ENCODE measurements at regions not wholly inside any gene's neighbourhood (a gene's known extent, or its start where the extent isn't known, plus 50 kb on each side); places are given as distances from the start of the nearest gene placed in this dataset.

GRCh38 chrX:27354021-27354420 lies 109.1 kb downstream of the PPP4R3C start:
- TF ChIP-seq POLR2A (IDR thresholded peaks at IDR 0.05) (no peak), EP300 (IDR thresholded peaks at IDR 0.05) (no peak), CTCF (IDR thresholded peaks at IDR 0.05) (no peak)
